ENCODE measurements at regions not wholly inside any gene's neighbourhood (a gene's known extent, or its start where the extent isn't known, plus 50 kb on each side); places are given as distances from the start of the nearest gene placed in this dataset.

- TF ChIP-seq CTCF (IDR thresholded peaks at IDR 0.05) (no peak), POLR2A (IDR thresholded peaks at IDR 0.05) (no peak)
Measured at GRCh38 chr1:55575571-55576279, 360.6 kb upstream of the USP24 start.

Data from ovary (tissue), 3 donors.